ENCODE measurements at regions not wholly inside any gene's neighbourhood (a gene's known extent, or its start where the extent isn't known, plus 50 kb on each side); places are given as distances from the start of the nearest gene placed in this dataset.

DNA sequence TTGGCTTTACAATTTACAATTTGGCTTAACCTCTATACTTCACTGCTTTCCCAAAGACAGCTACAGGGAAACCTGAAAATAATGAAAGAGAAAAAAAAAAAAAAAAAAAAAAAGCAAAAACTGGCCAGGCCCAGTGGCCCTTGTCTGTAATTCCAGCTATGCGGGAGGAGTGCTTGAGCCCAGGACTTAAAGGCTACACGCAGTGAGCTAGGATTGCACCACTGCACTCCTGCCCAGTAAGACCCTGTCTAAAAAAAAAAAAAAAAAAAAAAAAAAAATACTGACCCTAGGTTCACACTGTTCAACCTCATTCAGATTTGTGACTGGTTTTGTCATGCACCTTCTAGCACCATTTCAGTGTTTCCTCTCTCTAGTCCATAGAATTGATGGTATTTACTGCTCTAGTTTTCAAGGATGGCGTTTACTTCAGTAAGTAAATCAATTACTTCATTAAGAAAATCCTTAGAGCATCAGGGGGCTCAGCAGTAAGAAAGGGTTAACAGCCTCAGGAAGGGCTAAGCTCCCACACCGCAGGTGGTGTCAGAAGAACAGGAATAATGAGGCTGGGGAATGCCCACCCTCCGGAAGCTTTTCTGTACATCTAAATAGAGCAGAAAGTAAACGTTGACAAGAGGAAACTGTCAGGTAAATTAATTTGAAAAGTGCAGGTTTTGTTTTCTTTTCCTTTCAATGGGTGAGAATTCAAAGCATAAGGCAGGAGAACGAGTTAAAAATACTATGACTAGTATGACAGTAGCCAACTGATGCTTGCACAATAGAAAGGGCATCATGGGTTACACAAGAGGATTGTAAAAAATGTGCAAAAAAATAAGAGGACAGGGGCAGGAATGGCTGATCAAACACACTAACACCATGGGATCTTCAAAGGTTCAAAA, 115.0 kb upstream of the MDM1 start:
- H3K27me3 Mint-ChIP-seq = no peaks in the 10 kb centered on the region
- H3K4me1 Mint-ChIP-seq = peaks cover 72% of the 10 kb centered on the region
- ATAC-seq = no peak
- CTCF ChIA-PET = interaction anchor here (1.0 kb wide), 1 partner anchor 12 kb away, joined by 4 read pairs; no protein-coding TSS in a partner anchor
- peaks cover 29% of the 10 kb centered on the region for H3K36me3 Mint-ChIP-seq
- no peak overlapping the region for H3K27ac Mint-ChIP-seq
- peaks cover 8% of the 10 kb centered on the region for H3K9me3 Mint-ChIP-seq (ENCODE audit: low read depth)
- peak overlapping the region; percentile 28 for H3K4me3 Mint-ChIP-seq
- DNase-seq = no peak

DNA sequence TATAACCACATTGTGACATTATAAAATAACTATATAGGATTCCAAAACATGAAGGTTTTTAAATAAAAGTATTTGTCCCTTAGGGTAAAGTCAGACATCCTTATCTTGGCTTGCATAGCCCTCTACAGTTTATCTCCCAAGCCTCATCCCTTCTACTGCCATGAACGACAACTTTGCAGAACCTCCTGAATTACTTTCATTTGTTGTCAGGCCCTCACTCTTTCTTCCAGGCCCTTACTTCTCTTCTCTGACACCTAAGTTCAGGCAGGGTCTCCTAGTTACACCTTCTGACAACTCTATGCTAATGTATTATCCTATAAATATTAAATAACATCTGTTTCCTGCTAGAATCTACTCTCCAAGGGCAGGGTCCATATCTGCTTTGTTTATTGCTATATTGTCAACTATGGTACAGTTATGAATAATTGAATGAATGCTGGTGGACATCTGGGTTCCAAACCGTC, 115.7 kb upstream of the MDM1 start:
- no peak for DNase-seq
- H3K4me3 Mint-ChIP-seq = no peak overlapping the region
- H3K36me3 Mint-ChIP-seq = peaks cover 27% of the 10 kb centered on the region
- peaks cover 8% of the 10 kb centered on the region for H3K9me3 Mint-ChIP-seq (ENCODE audit: low read depth)
- peak overlapping the region; percentile 66 for H3K27ac Mint-ChIP-seq
- no peak for ATAC-seq
- CTCF ChIA-PET = interaction anchor here (1.0 kb wide), 1 partner anchor 32 kb away, joined by 3 read pairs; no protein-coding TSS in a partner anchor
- H3K27me3 Mint-ChIP-seq = no peaks in the 10 kb centered on the region
- H3K4me1 Mint-ChIP-seq = peaks cover 72% of the 10 kb centered on the region

DNA sequence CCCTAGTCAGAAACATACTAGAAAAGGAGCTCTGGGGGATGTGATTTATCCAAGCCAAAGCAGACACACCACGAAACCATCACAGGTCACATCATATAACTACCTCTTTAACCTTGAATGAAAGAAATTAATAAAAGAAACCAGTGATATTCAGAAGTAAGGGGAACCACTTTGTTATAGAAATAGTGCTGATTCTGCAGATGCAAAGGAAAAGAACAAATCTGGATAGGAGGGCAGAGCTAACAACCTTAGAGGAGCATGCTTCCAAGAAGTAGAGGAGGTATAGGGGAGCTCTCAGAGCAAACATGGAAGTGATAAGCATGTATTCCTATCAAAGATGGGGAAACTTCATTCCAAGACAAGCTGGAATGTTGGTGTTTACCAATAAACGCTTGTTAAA, 117.0 kb upstream of the MDM1 start:
- Mint-ChIP-seq H3K4me1 (peaks cover 78% of the 10 kb centered on the region), H3K27ac (peak overlapping the region; percentile 65), H3K27me3 (no peaks in the 10 kb centered on the region), H3K36me3 (peaks cover 19% of the 10 kb centered on the region), H3K9me3 (ENCODE audit: low read depth) (peaks cover 2% of the 10 kb centered on the region), H3K4me3 (no peak overlapping the region)
- ATAC-seq (no peak), DNase-seq (no peak)
- CTCF ChIA-PET = interaction anchor here (0.7 to 2.7 kb wide), 6 partner anchors 13 to 226 kb away, joined by 3 to 7 read pairs (median 4); no protein-coding TSS in a partner anchor

DNA sequence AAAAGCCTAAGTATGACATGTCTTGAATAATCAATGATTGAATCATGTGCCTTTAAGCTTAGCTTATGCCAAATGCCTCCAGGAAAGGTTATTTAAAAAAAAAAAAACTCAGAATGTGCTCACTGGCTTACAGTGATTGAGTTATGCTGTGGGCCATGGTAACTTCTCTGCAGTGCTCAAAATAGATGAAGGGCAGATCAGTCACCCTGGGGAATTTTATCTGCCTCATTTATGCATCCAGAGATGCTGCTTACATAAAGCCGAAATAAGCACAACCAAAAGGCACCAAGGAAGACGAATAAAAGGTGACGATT, 118.7 kb upstream of the MDM1 start:
- peaks cover 90% of the 10 kb centered on the region for H3K4me1 Mint-ChIP-seq
- H3K27me3 Mint-ChIP-seq = no peaks in the 10 kb centered on the region
- CTCF ChIA-PET = interaction anchor here (0.9 to 3.0 kb wide), 4 partner anchors 15 to 162 kb away, joined by 3 to 10 read pairs (median 5); no protein-coding TSS in a partner anchor

GRCh38 chr12:68451261-68452077, 119.3 kb upstream of the MDM1 start:
- H3K27me3 Mint-ChIP-seq = no peaks in the 10 kb centered on the region
- H3K36me3 Mint-ChIP-seq = peaks cover 9% of the 10 kb centered on the region
- DNase-seq (peak; percentile 83), ATAC-seq (peak; percentile 75)
- peak overlapping the region; percentile 99 for H3K27ac Mint-ChIP-seq
- peak overlapping the region; percentile 74 for H3K4me3 Mint-ChIP-seq
- H3K4me1 Mint-ChIP-seq = peaks cover 90% of the 10 kb centered on the region
- CTCF ChIA-PET = interaction anchor here (0.8 to 3.0 kb wide), 6 partner anchors 9 to 161 kb away, joined by 3 to 10 read pairs (median 3); no protein-coding TSS in a partner anchor
- H3K9me3 Mint-ChIP-seq (ENCODE audit: low read depth) = no peaks in the 10 kb centered on the region

More for the DNA sequence above, 118.7 kb upstream of the MDM1 start:
- Mint-ChIP-seq H3K9me3 (ENCODE audit: low read depth) (no peaks in the 10 kb centered on the region), H3K36me3 (peaks cover 10% of the 10 kb centered on the region), H3K27ac (peak overlapping the region; percentile 99), H3K4me3 (peak overlapping the region; percentile 74)
- DNase-seq = no peak
- no peak for ATAC-seq

- Mint-ChIP-seq H3K4me3 (peak overlapping the region; percentile 74), H3K9me3 (ENCODE audit: low read depth) (no peaks in the 10 kb centered on the region), H3K27ac (peak overlapping the region; percentile 99), H3K27me3 (no peaks in the 10 kb centered on the region), H3K4me1 (peaks cover 87% of the 10 kb centered on the region), H3K36me3 (peaks cover 9% of the 10 kb centered on the region)
- ATAC-seq (no peak), DNase-seq (no peak)
- CTCF ChIA-PET = interaction anchor here (0.7 to 3.0 kb wide), 7 partner anchors 10 to 131 kb away, joined by 3 to 10 read pairs (median 3); no protein-coding TSS in a partner anchor
These were observed 120.0 kb upstream of the MDM1 start for GRCh38 chr12:68452078-68452715.

GRCh38 chr12:68453278-68453677, 121.1 kb upstream of the MDM1 start:
- no peaks in the 10 kb centered on the region for H3K9me3 Mint-ChIP-seq (ENCODE audit: low read depth)

DNA sequence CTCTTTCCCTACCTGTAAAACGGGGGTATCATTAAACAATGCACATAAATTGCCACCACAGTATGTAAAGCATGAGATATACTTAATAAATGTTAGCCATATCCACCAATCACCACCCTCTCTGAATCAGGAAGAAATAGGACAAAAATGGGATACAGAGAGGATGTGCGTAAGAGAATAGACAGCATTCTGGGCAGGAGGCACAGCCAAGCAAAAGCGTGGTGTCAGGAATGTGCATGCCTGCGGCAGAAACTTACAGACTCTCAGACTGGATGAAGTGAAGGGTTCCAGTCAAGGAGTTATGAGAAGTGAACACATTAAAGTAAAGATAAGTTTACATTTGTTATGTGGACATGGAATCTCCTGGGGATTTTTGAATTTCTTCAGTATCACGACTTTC, 121.7 kb upstream of the MDM1 start:
- peaks cover 78% of the 10 kb centered on the region for H3K4me1 Mint-ChIP-seq
- no peaks in the 10 kb centered on the region for H3K9me3 Mint-ChIP-seq (ENCODE audit: low read depth)
- ATAC-seq (no peak), DNase-seq (no peak)
- CTCF ChIA-PET = interaction anchor here (1.1 kb wide), 1 partner anchor 29 kb away, joined by 3 read pairs; no protein-coding TSS in a partner anchor
- no peak overlapping the region for H3K4me3 Mint-ChIP-seq
- H3K27me3 Mint-ChIP-seq = no peaks in the 10 kb centered on the region
- H3K36me3 Mint-ChIP-seq = peaks cover 9% of the 10 kb centered on the region
- peak overlapping the region; percentile 99 for H3K27ac Mint-ChIP-seq

More at GRCh38 chr12:68453278-68453677, 121.1 kb upstream of the MDM1 start:
- peak overlapping the region; percentile 5 for H3K4me3 Mint-ChIP-seq
- peaks cover 10% of the 10 kb centered on the region for H3K36me3 Mint-ChIP-seq
- CTCF ChIA-PET = interaction anchor here (1.6 kb wide), 1 partner anchor 10 kb away, joined by 5 read pairs; no protein-coding TSS in a partner anchor
- H3K27ac Mint-ChIP-seq = peak overlapping the region; percentile 99
- H3K4me1 Mint-ChIP-seq = peaks cover 82% of the 10 kb centered on the region
- DNase-seq = no peak
- no peak for ATAC-seq
- H3K27me3 Mint-ChIP-seq = no peaks in the 10 kb centered on the region

DNA sequence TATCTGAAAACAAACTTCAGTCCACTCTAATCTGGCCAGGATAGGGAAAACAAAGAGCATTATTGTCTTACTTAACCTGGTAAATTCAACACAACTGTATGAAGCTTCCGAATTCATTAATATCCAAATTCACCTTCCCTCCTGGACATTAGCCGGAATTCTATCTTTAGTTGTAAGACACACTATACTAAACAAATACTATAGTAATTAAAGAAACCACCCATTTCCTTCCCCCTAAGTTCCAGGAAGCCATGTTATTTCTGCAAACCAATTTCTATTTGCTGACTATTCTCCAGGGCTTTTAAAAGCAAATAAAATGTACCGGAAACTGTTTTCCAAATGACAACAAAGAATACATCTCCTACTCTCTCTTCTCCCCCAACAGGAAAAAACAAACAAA, 122.7 kb upstream of the MDM1 start:
- no peak for DNase-seq
- Mint-ChIP-seq H3K4me3 (peak overlapping the region; percentile 7), H3K27ac (peak overlapping the region; percentile 85), H3K36me3 (peaks cover 5% of the 10 kb centered on the region), H3K27me3 (no peaks in the 10 kb centered on the region), H3K4me1 (peaks cover 70% of the 10 kb centered on the region), H3K9me3 (ENCODE audit: low read depth) (no peaks in the 10 kb centered on the region)
- no peak for ATAC-seq
- CTCF ChIA-PET = interaction anchor here (0.8 to 1.6 kb wide), 4 partner anchors 21 to 91 kb away, joined by 3 to 4 read pairs (median 3); no protein-coding TSS in a partner anchor

- peak; percentile 65 for DNase-seq
- H3K9me3 Mint-ChIP-seq (ENCODE audit: low read depth) = no peaks in the 10 kb centered on the region
- peak overlapping the region; percentile 85 for H3K27ac Mint-ChIP-seq
- peak overlapping the region; percentile 7 for H3K4me3 Mint-ChIP-seq
- H3K27me3 Mint-ChIP-seq = no peaks in the 10 kb centered on the region
- peaks cover 4% of the 10 kb centered on the region for H3K36me3 Mint-ChIP-seq
- ATAC-seq = no peak
- CTCF ChIA-PET = interaction anchor here (1.1 to 1.6 kb wide), 4 partner anchors 24 to 110 kb away, joined by 3 to 4 read pairs (median 3); no protein-coding TSS in a partner anchor
- peaks cover 63% of the 10 kb centered on the region for H3K4me1 Mint-ChIP-seq
These were observed 123.7 kb upstream of the MDM1 start for GRCh38 chr12:68455691-68456345.

- H3K4me3 Mint-ChIP-seq = no peak overlapping the region
- H3K27ac Mint-ChIP-seq = no peak overlapping the region
- DNase-seq (no peak), ATAC-seq (no peak)
- H3K4me1 Mint-ChIP-seq = peaks cover 53% of the 10 kb centered on the region
- H3K27me3 Mint-ChIP-seq = no peaks in the 10 kb centered on the region
- peaks cover 6% of the 10 kb centered on the region for H3K36me3 Mint-ChIP-seq
- CTCF ChIA-PET = no interaction called here
- no peaks in the 10 kb centered on the region for H3K9me3 Mint-ChIP-seq (ENCODE audit: low read depth)
These were observed 126.7 kb upstream of the MDM1 start for GRCh38 chr12:68458866-68459265.

GRCh38 chr12:68460236-68460635, 128.1 kb upstream of the MDM1 start:
- DNase-seq (no peak), ATAC-seq (no peak)
- H3K4me1 Mint-ChIP-seq = peaks cover 42% of the 10 kb centered on the region
- H3K9me3 Mint-ChIP-seq (ENCODE audit: low read depth) = no peaks in the 10 kb centered on the region
- no peaks in the 10 kb centered on the region for H3K27me3 Mint-ChIP-seq
- H3K4me3 Mint-ChIP-seq = no peak overlapping the region
- CTCF ChIA-PET = no interaction called here
- H3K27ac Mint-ChIP-seq = no peak overlapping the region
- peaks cover 6% of the 10 kb centered on the region for H3K36me3 Mint-ChIP-seq
